ENCODE measurements at regions not wholly inside any gene's neighbourhood (a gene's known extent, or its start where the extent isn't known, plus 50 kb on each side); places are given as distances from the start of the nearest gene placed in this dataset.
"Not testable (repeated sequence)": the region's sequence is repeated elsewhere in the genome, so short reads cannot be mapped to it uniquely, and the experiment has no call there.

DNA sequence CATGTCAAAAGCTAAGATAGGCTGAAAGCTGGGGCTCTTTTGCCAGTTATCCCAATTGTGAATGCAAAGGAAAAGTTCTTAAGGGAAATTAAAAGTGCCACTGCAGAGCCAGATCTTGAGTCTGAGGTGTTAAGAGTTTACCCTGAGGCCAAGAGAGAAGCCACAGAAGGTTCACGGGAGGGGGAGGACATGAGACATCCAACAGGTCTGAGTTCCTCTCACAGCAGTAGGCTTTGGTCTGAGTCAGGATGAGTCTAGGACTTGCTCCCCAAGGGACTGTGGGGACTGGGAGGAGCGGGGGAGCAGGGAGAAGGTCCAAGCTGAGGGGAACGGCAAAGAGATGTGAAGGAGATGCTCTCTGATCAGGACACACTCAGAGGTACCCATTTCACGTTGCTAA, 411.2 kb upstream of the CAMK1G start:
- H3K4me1 ChIP-seq (ENCODE audit: control insufficient read depth, insufficient read depth, low read depth, low read length): peaks cover 3% of the 10 kb centered on the region
- H2BK120ac ChIP-seq (ENCODE audit: low read depth, low read length): no peak overlapping the region
- H2AFZ ChIP-seq (ENCODE audit: low read depth, low read length): no peak overlapping the region
- no peak overlapping the region for H4K8ac ChIP-seq (ENCODE audit: low read length)
- H3K23ac ChIP-seq (ENCODE audit: low read length in 2 of 2): no peak overlapping the region
- H3K4me3 ChIP-seq (ENCODE audit: insufficient read depth in 1 of 2, low read depth in 1 of 2, low read length in 2 of 2): no peak overlapping the region
- H3K9ac ChIP-seq (ENCODE audit: low read length): no peak overlapping the region
- H3K4me2 ChIP-seq (ENCODE audit: low read length, poor library complexity, severe bottlenecking): no peak overlapping the region
- peaks cover 3% of the 10 kb centered on the region for H3K9me3 ChIP-seq (ENCODE audit: control insufficient read depth, low read length)
- no peak overlapping the region for H4K91ac ChIP-seq (ENCODE audit: low read length)
- no peak overlapping the region for H2BK5ac ChIP-seq (ENCODE audit: low read depth, low read length, poor library complexity, severe bottlenecking)
- H3K79me1 ChIP-seq (replicated peaks; ENCODE audit: low read length, poor library complexity, severe bottlenecking): no peaks in the 10 kb centered on the region
- 87% methylated on average over 4 of the region's 4 CpGs for WGBS
- H3K27me3 ChIP-seq (ENCODE audit: control insufficient read depth in 1 of 2, insufficient read depth in 1 of 2, low read length in 2 of 2): no peaks in the 10 kb centered on the region
- H2AK5ac ChIP-seq (ENCODE audit: low read length, severe bottlenecking): no peak overlapping the region
- H3K36me3 ChIP-seq (ENCODE audit: control insufficient read depth in 1 of 2, insufficient read depth in 2 of 2, low read depth in 1 of 2, low read length in 2 of 2): no peaks in the 10 kb centered on the region
- H3K18ac ChIP-seq (ENCODE audit: low read depth in 1 of 2, low read length in 2 of 2): no peak overlapping the region
- no peak for DNase-seq
- no peak overlapping the region for H2BK15ac ChIP-seq (ENCODE audit: low read depth, poor library complexity, severe bottlenecking)
- no peak overlapping the region for H3K27ac ChIP-seq (ENCODE audit: low read length, poor library complexity, severe bottlenecking)
- no peak overlapping the region for H3K4ac ChIP-seq (ENCODE audit: low read depth in 1 of 2, low read length in 2 of 2)
- H2BK12ac ChIP-seq (ENCODE audit: low read length in 2 of 2): no peak overlapping the region
- H3K14ac ChIP-seq (ENCODE audit: low read length in 2 of 2): no peak overlapping the region

GRCh38 chr1:209172792-209173542, 410.5 kb upstream of the CAMK1G start:
- H3K36me3 ChIP-seq (ENCODE audit: control insufficient read depth in 1 of 2, insufficient read depth in 2 of 2, low read depth in 1 of 2, low read length in 2 of 2); H2AFZ ChIP-seq (ENCODE audit: low read depth, low read length); H3K27ac ChIP-seq (ENCODE audit: low read length, poor library complexity, severe bottlenecking); H3K4me2 ChIP-seq (ENCODE audit: low read length, poor library complexity, severe bottlenecking); H4K8ac ChIP-seq (ENCODE audit: low read length); H3K9ac ChIP-seq (ENCODE audit: low read length); H3K27me3 ChIP-seq (ENCODE audit: control insufficient read depth in 1 of 2, insufficient read depth in 1 of 2, low read length in 2 of 2); H3K14ac ChIP-seq (ENCODE audit: low read length in 2 of 2); DNase-seq; H2BK12ac ChIP-seq (ENCODE audit: low read length in 2 of 2); H3K4ac ChIP-seq (ENCODE audit: low read depth in 1 of 2, low read length in 2 of 2); H3K79me1 ChIP-seq (replicated peaks; ENCODE audit: low read length, poor library complexity, severe bottlenecking); H2BK120ac ChIP-seq (ENCODE audit: low read depth, low read length); H4K91ac ChIP-seq (ENCODE audit: low read length); H3K18ac ChIP-seq (ENCODE audit: low read depth in 1 of 2, low read length in 2 of 2); H3K4me3 ChIP-seq (ENCODE audit: insufficient read depth in 1 of 2, low read depth in 1 of 2, low read length in 2 of 2); H2BK15ac ChIP-seq (ENCODE audit: low read depth, poor library complexity, severe bottlenecking); H2AK5ac ChIP-seq (ENCODE audit: low read length, severe bottlenecking); H3K9me3 ChIP-seq (ENCODE audit: control insufficient read depth, low read length); H2BK5ac ChIP-seq (ENCODE audit: low read depth, low read length, poor library complexity, severe bottlenecking); H3K4me1 ChIP-seq (ENCODE audit: control insufficient read depth, insufficient read depth, low read depth, low read length); H3K23ac ChIP-seq (ENCODE audit: low read length in 2 of 2): not testable (repeated sequence)
- WGBS: 96% methylated on average over 31 of the region's 31 CpGs

- not testable (repeated sequence) for H2BK15ac ChIP-seq (ENCODE audit: low read depth, poor library complexity, severe bottlenecking); H4K8ac ChIP-seq (ENCODE audit: low read length); H2AK5ac ChIP-seq (ENCODE audit: low read length, severe bottlenecking); H3K14ac ChIP-seq (ENCODE audit: low read length in 2 of 2); H3K4me1 ChIP-seq (ENCODE audit: control insufficient read depth, insufficient read depth, low read depth, low read length); H3K23ac ChIP-seq (ENCODE audit: low read length in 2 of 2); H2AFZ ChIP-seq (ENCODE audit: low read depth, low read length); H2BK12ac ChIP-seq (ENCODE audit: low read length in 2 of 2); H3K4me3 ChIP-seq (ENCODE audit: insufficient read depth in 1 of 2, low read depth in 1 of 2, low read length in 2 of 2); H3K9me3 ChIP-seq (ENCODE audit: control insufficient read depth, low read length); H2BK5ac ChIP-seq (ENCODE audit: low read depth, low read length, poor library complexity, severe bottlenecking); H4K91ac ChIP-seq (ENCODE audit: low read length); H3K36me3 ChIP-seq (ENCODE audit: control insufficient read depth in 1 of 2, insufficient read depth in 2 of 2, low read depth in 1 of 2, low read length in 2 of 2); H3K27me3 ChIP-seq (ENCODE audit: control insufficient read depth in 1 of 2, insufficient read depth in 1 of 2, low read length in 2 of 2); H2BK120ac ChIP-seq (ENCODE audit: low read depth, low read length); H3K27ac ChIP-seq (ENCODE audit: low read length, poor library complexity, severe bottlenecking); H3K18ac ChIP-seq (ENCODE audit: low read depth in 1 of 2, low read length in 2 of 2); DNase-seq; H3K79me1 ChIP-seq (replicated peaks; ENCODE audit: low read length, poor library complexity, severe bottlenecking); H3K9ac ChIP-seq (ENCODE audit: low read length); H3K4me2 ChIP-seq (ENCODE audit: low read length, poor library complexity, severe bottlenecking); H3K4ac ChIP-seq (ENCODE audit: low read depth in 1 of 2, low read length in 2 of 2)
- WGBS: 93% methylated on average over 2 of the region's 2 CpGs
Measured at GRCh38 chr1:209173796-209174195, 409.7 kb upstream of the CAMK1G start.

GRCh38 chr1:209176866-209177430, 406.6 kb upstream of the CAMK1G start:
- no peak overlapping the region for H3K4me3 ChIP-seq (ENCODE audit: insufficient read depth in 1 of 2, low read depth in 1 of 2, low read length in 2 of 2)
- H3K9ac ChIP-seq (ENCODE audit: low read length): no peak overlapping the region
- no peak overlapping the region for H2AFZ ChIP-seq (ENCODE audit: low read depth, low read length)
- H3K14ac ChIP-seq (ENCODE audit: low read length in 2 of 2): no peak overlapping the region
- DNase-seq: no peak
- H3K9me3 ChIP-seq (ENCODE audit: control insufficient read depth, low read length): peaks cover 3% of the 10 kb centered on the region
- WGBS: 93% methylated on average over 2 of the region's 2 CpGs
- no peak overlapping the region for H2AK5ac ChIP-seq (ENCODE audit: low read length, severe bottlenecking)
- peaks cover 3% of the 10 kb centered on the region for H3K4me1 ChIP-seq (ENCODE audit: control insufficient read depth, insufficient read depth, low read depth, low read length)
- H3K79me1 ChIP-seq (replicated peaks; ENCODE audit: low read length, poor library complexity, severe bottlenecking): no peaks in the 10 kb centered on the region
- H3K36me3 ChIP-seq (ENCODE audit: control insufficient read depth in 1 of 2, insufficient read depth in 2 of 2, low read depth in 1 of 2, low read length in 2 of 2): no peaks in the 10 kb centered on the region
- H2BK120ac ChIP-seq (ENCODE audit: low read depth, low read length): no peak overlapping the region
- no peak overlapping the region for H4K8ac ChIP-seq (ENCODE audit: low read length)
- no peak overlapping the region for H3K4ac ChIP-seq (ENCODE audit: low read depth in 1 of 2, low read length in 2 of 2)
- H2BK15ac ChIP-seq (ENCODE audit: low read depth, poor library complexity, severe bottlenecking): no peak overlapping the region
- no peak overlapping the region for H3K18ac ChIP-seq (ENCODE audit: low read depth in 1 of 2, low read length in 2 of 2)
- no peak overlapping the region for H3K27ac ChIP-seq (ENCODE audit: low read length, poor library complexity, severe bottlenecking)
- no peaks in the 10 kb centered on the region for H3K27me3 ChIP-seq (ENCODE audit: control insufficient read depth in 1 of 2, insufficient read depth in 1 of 2, low read length in 2 of 2)
- no peak overlapping the region for H3K4me2 ChIP-seq (ENCODE audit: low read length, poor library complexity, severe bottlenecking)
- no peak overlapping the region for H4K91ac ChIP-seq (ENCODE audit: low read length)
- H3K23ac ChIP-seq (ENCODE audit: low read length in 2 of 2): no peak overlapping the region
- no peak overlapping the region for H2BK5ac ChIP-seq (ENCODE audit: low read depth, low read length, poor library complexity, severe bottlenecking)
- H2BK12ac ChIP-seq (ENCODE audit: low read length in 2 of 2): no peak overlapping the region

All from mesenchymal stem cell (in vitro differentiated cells and primary cell).